HG03460 (cell line): ENCODE measurements at regions not wholly inside any gene's neighbourhood (a gene's known extent, or its start where the extent isn't known, plus 50 kb on each side); places are given as distances from the start of the nearest gene placed in this dataset.

Experiments used
- ATAC-seq: cut with Tn5 transposase; IDR thresholded peaks from one replicate; pipeline ENCODE4 v1.9.1; 2021; ENCODE audit not compliant: unreplicated experiment

DNA sequence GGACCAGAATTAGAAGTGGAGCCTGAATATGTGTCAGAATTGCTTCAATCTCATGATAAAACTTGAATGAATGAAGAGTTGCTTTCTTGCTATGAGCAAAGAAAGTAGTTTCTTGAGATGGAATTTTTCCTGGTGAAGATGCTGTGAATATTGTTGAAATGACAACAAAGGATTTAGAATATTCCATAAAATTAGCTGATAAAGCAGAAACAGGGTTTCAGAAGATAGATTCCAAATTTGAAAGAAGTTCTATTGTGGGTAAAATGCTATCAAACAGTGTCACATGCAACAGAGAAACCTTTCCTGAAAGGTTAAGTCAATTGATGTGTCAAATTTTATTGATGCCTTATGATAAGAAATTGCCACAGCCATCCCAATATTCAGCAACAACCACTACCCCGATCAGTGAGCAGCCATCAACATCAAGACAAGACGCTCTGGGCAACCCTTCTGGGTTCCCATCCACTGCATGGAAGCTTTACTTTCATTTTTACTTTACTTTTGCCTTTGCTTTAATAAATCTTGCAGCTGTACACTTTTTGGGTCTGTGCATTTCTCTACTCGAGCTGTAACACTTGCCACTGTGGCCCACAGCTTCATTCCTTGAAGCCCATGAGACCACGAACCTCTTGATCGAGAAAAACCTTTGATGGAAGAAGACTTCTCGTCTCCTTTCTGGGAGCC is 104.0 kb upstream of the SSTR1 start:
- no peak for ATAC-seq

DNA sequence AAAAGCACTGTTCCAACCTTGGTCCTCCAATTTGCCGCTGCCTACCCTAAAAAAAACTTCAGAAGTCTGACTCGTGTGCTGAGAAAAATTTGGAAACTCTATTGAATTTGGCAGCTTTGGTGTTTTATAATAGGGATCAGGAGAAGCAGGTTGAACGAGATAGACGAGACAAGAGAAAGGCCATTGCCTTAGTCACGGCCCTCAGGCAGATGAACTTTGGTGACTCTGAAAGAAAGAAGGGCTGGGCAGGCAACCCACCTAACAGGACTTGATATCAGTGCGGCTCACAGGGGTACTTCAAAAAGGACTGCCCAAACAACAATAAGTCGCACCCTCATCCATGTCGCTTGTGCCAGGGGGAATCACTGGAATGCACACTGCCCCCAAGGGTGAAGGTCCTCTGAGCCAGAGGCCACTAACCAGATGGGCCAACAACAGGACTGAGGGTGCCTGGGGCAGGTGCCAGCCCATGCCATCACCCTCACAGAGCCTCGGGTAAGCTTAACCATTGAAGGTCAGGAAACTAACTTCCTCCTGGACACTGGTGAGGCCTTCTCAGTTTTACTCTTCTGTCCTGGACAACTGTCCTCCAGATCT is 102.5 kb upstream of the SSTR1 start:
- no peak for ATAC-seq

DNA sequence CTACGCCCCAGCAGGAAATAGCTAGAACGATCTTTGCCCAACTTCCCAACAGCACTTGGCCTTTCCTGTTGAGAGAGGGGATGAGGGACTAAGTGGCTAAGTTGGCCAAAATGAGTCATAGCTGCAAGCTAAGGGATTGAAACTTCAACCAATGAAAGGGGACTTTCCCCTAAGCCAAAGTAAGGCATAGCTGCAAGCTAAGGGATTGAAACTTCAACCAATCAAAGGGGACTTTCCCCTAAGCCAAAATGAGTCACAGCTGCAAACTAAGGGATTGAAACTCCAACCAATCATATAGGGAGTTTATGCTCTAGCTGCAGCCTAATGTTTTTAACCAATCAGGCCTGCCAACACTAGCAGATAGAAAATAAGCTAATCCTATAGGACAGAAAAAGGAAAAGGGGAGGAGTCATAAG is 100.5 kb upstream of the SSTR1 start:
- peak; percentile 81 for ATAC-seq

DNA sequence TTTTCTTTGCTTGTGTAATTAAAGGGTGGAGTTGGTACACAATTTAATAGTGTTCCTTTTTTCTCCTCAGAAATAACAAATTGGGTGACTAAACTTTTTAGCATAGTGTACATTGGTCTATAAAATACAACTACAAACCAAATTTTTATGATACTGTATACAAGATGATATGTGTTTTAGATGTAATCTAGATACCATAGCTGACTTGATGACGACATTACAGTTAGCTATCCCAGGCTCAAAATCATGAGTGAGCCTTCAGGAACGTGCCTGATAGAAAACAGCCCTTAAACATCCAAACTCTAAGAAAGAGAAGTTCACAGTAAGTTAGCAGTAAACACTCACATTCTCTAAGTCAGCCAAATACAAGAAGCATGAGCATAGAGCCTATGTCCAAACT is 99.0 kb upstream of the SSTR1 start:
- no peak for ATAC-seq

DNA sequence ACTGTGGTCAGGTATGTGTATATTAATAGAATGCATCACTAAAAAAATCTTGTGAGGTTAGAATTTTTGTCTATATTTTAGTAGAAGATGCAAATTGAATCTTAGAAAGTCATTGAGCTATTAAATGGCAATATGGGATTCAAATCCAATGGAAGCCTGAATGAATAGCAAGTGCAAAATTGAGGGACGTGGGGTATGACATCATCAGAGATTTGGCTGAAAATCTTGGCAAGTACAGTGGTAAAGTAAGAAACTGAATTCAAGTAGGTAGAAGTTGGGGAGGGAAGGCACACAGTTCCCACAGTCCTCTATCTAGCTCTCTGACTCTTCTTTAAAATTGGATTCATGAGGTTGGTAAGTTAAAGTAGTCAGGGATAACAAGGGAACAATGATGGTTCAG is 97.4 kb upstream of the SSTR1 start:
- ATAC-seq, result no peak

DNA sequence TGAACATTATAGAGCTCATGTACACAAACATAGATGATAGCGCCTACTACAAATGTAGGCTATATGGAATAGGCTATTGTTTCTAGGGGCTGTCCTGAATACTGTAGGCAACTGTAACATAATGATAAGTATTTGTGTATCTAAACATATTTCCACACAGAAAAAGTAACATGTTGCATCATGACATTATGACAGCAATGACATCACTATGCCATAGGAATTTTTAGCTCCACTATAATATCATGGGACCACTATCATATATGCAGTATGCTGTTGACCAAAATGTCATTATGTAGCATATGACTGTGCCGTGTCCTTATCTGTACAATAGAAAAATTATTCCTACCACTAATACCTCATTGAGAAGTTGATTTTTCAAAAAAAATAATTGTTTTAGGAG is 96.7 kb upstream of the SSTR1 start:
- ATAC-seq, result no peak

DNA sequence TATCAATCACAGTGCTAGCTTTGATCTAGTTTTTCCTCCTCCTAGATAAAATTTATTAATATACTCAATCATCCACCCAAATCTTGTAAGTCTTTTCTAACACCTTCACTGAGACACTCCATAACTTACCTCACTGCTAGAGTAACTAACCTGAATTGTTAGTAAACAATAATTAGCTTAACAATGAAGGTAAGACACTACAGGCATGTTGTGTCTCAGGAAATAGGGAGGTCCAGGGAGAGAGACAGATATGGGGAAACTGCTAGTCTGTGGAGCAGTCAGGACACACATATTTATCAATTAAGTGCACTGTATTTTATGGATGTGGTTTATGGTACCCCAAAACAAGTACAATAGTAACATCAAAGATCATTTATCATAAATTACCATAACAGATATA is 94.2 kb upstream of the SSTR1 start:
- no peak for ATAC-seq

DNA sequence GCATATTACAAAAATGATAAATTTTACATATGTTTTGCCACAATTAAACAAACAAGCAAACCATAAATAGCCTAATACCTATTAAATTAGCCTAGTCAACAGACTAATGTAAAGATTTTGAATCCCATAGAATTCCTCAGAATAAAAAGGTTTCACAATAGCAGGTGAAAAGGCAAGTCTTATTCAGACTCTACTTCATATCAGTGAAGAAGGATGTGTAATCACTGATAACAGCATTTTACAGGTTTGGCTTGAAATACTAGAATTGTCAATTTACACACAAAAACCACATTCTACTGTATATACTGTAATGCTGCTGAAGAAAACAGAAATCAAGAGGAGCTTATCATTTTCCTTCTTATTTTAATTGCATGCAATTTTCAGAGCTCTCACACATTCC is 90.8 kb upstream of the SSTR1 start:
- ATAC-seq, result no peak

DNA sequence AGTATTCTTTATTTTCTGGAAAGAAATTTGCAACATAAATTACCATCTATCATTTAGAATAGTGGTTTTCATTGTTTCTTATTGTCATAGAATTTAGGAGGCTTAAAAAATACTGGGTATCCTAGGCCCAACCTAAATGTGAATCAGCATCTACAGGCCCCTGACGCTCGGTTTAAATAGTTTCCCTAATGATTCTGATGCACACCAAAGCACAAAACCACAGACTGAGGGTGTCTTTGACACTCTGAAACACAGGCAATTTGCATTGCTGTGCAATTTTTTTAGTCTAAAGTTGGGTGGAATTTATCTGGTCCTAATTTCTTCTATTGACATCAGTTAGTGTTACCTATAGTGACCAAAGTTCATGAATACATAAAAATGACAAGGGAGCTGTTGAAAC is 87.6 kb upstream of the SSTR1 start:
- ATAC-seq, result no peak

DNA sequence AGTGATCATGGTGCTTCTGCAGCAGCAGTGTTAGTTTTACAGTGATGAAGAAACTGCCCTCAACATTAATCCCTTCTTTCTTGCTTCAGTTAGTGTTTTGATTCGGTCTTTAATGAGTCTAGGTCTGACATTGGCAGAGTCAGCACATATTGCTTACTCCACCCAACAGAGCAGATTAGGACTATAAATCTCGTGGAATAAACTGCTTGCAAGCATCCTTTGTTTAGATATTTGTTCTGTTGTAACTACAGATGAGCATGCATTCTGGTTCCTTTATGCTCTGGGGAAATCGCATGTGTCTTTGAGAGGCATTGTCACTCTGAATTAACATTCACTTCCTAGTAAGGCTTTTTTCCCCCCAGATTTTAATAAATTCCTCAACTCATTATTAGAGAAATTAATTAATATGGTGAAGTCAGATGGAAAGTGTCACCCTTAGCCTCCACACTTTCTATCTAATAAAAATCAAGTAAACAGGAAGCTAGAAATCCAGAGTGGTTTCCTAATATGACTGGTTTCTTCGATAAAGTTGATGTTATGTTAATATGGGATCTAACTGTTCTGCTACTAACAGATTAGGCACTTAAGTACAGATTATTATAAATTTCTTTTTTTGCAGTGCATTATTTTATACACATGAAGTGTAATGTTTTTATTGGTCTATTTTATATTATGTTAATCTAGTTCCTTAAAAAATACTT is 86.2 kb upstream of the SSTR1 start:
- no peak for ATAC-seq

DNA sequence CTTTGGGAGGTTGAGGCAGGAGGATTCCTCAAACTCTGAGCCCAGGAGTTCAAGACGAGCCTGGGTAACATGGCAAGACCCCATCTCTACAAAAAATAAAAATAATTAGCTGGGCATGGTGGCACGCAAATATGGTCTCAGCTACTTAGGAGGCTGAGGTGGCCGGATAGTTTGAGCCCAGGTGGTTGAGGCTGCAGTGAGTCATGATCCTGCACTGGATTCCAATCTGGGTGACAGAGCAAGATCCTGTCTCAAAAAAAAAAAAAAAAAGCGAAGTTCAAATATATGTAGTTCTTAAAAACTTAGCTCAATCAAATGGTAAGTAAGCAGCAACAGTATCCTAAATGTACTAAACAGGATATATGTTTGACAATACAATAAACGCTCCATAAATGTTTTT is 85.5 kb upstream of the SSTR1 start:
- no peak for ATAC-seq

DNA sequence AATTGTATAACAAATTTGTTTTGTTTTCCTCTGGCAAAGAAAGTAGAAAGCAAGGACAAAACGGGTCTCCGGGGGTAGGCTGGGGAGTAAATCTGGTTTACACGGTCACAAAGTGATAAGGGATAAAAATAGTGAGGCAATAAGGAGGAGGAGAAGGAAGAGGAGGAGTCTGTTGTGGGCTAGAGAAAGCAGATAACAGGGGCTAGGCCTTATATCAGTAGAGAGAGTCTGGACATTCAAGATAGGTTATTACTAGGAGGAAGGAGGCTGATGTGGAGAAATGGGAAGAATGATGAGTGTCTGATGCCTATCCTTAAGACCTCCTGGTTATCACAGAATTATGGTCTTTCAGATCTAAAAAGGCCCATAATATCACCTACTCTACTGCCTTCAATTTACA is 83.2 kb upstream of the SSTR1 start:
- no peak for ATAC-seq

DNA sequence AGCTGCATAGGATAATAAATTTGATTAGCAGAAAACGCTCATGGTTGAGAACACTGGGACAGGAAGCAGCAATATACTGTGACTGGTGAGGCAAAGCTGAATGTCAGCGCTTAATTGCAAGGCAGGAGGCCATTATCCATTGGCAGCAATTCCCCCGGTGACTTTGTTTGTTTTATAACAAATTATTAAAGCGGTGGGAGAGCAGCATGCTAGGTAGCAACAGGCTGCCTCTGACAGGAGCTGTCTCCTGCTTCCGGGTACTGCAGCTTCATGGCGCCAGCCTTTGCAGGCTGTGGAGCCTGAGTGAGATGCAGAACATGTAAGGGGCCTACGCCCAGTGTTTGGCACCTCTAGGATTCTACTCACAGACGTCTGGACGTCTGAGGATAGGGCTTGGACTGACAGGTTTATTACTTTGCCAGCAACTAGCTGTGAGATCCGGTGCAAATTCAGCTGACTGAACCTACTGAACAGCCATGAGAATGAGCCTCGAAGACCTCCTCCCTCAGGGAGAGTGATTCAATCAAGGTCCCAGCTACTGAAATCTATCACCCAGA is 82.1 kb upstream of the SSTR1 start:
- no peak for ATAC-seq

DNA sequence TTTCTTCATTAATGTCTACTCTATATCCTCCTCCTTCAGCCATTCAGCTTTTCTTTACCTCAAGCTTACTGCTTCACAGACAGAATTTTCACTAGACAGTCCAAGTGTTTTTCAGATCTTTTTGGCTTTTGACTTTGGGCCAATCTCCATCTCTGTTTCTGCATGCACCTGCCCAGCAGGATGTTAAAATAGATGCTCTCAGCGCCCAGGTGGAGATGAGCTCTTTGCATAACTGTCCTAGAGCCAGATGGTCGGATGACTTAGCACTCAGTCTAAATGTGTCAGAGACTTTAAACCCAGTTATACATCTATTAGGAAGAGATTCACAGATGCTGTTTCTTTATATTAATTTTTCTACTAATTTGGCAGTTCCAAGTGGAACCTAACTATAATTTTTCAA is 80.3 kb upstream of the SSTR1 start:
- ATAC-seq, result no peak

DNA sequence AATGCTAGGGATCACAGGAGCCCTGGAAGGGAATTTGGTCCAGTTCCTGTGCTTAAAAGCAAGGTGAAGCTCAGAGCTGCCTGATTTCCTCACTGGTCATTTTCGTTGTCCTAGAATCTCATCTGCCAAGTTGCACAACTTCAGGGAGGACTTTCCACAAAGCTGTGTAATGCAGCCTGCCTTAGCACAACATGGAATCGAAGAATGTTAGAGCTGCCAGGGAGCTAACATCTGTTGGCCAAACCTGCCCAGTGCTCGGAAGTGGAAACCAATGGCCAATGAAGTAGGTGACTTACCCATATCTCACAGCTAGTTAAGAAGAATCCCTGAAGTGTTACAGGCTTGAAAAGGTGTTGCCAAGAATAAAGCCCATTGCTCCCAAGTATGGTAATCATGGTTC is 79.9 kb upstream of the SSTR1 start:
- ATAC-seq, result no peak

DNA sequence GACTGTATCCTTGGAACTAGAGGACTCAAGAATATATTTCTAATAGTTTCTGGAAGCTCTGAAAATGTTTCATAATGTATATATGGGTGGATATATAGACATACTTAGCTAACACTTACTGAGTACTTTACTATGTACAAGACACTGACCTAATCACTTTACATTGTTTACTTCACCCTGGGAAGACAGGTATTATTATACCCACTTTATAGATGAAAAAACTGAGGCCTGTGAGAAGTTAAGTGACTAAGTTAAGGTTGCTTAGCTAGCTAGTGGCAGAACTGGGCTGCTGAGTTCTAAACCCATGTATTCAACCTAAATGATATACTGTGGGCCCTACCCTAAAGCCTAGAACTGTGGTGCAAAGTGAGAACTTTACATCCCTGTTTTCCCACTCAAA is 79.1 kb upstream of the SSTR1 start:
- ATAC-seq, result no peak

DNA sequence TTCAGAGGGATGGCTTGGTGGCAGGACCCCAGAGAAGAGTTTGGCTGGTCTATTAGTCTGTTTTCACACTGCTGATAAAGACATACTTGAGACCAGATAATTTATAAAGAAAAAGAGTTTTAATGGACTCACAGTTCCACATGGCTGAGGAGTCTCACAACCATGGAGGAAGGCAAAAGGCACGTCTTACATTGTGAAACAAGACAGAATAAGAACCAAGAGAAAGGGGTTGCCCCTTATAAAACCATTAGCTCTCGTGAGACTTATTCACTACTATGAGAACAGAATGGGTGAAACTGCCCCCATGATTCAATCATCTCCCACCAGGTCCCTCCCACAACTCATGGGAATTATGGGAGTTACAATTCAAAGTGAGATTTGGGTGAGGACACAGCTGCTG is 78.5 kb upstream of the SSTR1 start:
- no peak for ATAC-seq

DNA sequence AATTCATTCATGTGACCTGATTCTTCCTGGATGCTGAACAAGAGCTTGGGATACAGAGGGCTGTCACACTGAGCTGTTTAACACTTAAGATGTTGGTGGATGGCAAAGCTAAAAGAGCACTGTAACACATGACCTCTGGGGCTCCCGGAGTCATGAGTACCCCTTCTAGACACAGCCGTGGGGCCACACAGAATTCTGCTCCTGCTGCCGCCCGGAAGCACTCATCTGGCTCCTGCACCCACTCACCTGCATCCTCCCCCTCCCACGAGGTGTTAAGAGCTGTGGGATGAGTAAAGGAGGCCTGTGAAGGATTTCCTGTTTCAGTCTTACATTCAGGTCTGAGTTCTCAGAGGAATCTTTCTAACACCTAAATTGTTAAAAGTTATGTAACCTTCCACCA is 78.0 kb upstream of the SSTR1 start:
- no peak for ATAC-seq

DNA sequence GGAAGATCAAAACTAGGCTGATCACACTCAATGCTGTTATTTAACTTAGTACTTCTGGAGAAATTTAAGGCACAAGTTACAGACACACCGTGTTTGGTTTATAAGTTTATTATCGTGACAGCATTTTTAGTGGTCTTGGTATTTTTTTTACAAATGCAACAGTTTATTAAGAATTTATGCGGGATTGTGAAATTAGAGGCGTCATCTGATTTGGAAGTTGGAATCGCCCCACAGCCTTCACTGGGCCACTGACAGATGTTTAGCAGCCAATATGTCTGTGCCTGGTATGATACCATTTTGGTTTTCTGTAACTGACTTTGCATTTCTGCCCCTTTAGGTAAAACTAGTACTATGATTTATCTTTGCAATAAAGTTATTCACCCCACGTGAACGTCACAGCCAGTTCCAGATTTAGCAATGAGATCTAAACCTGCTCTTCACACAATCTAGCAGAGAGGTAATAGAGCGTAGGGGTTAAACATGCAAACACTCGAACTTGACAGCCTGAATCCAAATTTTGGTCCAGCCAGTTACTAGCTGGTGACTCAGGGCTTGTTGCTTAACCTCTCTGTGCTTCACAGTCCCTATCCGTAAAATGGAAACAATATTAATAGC is 73.2 kb upstream of the SSTR1 start:
- no peak for ATAC-seq

DNA sequence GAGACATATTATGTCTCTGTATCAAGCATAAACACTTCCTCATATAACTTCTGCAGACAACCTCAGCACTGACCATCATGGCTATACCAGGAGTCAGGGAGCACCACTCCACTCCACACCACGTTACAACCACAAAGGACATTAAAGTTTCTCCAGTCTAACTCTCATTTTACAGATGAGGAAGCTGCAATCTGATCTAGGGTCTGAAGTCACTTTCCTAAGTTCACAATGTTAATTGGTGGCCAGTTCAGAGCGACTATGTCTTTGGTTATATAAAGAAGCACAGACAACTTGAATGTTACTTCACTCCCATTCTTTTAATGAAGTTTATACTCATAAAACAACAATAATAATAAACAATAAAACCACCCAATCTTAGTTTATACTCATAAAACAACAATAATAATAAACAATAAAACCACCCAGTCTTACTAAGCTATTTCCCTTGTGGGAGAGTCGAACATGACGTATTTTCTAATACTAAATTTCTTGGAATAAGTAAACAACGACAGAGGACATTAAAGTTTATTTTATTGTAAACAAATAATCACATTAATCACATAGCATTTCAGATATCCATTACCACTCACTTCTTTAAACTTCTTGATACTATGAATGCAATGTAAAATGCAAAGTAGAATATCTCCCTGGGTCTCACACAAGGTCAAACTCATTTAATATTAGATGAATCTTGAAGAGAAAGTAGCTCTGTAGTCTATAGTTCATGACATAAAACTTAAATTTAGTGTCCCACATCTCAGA is 72.4 kb upstream of the SSTR1 start:
- ATAC-seq, result no peak

DNA sequence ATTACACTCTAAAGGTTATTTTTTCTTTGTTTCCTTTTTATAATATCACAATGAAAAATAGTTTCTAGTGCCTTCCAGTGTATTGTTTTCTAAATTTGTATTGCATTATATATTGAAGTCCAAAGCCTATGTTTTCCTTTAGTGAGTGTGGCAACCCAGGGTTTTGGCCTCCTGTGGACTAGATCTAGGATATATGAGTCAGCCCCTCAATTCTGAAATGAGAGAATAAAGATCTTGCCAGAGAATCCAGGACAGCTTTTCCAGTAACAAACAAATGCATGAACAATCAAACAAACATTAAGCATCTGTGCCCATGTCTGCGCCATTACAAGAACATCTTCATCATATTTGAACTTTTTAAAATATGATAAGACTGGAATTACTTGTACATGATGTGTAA is 70.7 kb upstream of the SSTR1 start:
- ATAC-seq, result no peak
